ENCODE measurements at regions not wholly inside any gene's neighbourhood (a gene's known extent, or its start where the extent isn't known, plus 50 kb on each side); places are given as distances from the start of the nearest gene placed in this dataset.
A peak's percentile ranks its signal among the peaks of the same experiment; 100 is the strongest.

- Histone ChIP-seq H3K4me3 (ENCODE audit: low read depth, low read length) (no peak overlapping the region), H3K27me3 (ENCODE audit: control insufficient read depth, insufficient read depth, low read length) (no peaks in the 10 kb centered on the region)
- DNase-seq (ENCODE audit: low read depth) = peak; percentile 63
Measured at GRCh38 chr4:175306436-175306835, 388.3 kb downstream of the ADAM29 start.

GRCh38 chr4:175307326-175307725 is 389.2 kb downstream of the ADAM29 start:
- Histone ChIP-seq H3K36me3 (ENCODE audit: control insufficient read depth, insufficient read depth, low read length) (no peaks in the 10 kb centered on the region), H3K4me3 (ENCODE audit: low read depth, low read length) (no peak overlapping the region), H3K27me3 (ENCODE audit: control insufficient read depth, insufficient read depth, low read length) (no peaks in the 10 kb centered on the region)
- no peak for DNase-seq (ENCODE audit: low read depth)
- TF ChIP-seq CTCF (IDR thresholded peaks at IDR 0.05; ENCODE audit: insufficient read depth, low read length, poor library complexity, severe bottlenecking) = no peak

More at GRCh38 chr4:175306436-175306835, 388.3 kb downstream of the ADAM29 start:
- no peak for TF ChIP-seq CTCF (IDR thresholded peaks at IDR 0.05; ENCODE audit: insufficient read depth, low read length, poor library complexity, severe bottlenecking)
- H3K36me3 ChIP-seq (ENCODE audit: control insufficient read depth, insufficient read depth, low read length) = no peaks in the 10 kb centered on the region

- no peak for TF ChIP-seq CTCF (IDR thresholded peaks at IDR 0.05; ENCODE audit: insufficient read depth, low read length, poor library complexity, severe bottlenecking)
Measured at GRCh38 chr4:175308236-175308635, 390.1 kb downstream of the ADAM29 start.

GRCh38 chr4:175309041-175309440 is 390.9 kb downstream of the ADAM29 start:
- DNase-seq (ENCODE audit: low read depth) = no peak
- H3K4me3 ChIP-seq (ENCODE audit: low read depth, low read length) = no peak overlapping the region
- H3K36me3 ChIP-seq (ENCODE audit: control insufficient read depth, insufficient read depth, low read length) = no peaks in the 10 kb centered on the region
- no peak for TF ChIP-seq CTCF (IDR thresholded peaks at IDR 0.05; ENCODE audit: insufficient read depth, low read length, poor library complexity, severe bottlenecking)
- H3K27me3 ChIP-seq (ENCODE audit: control insufficient read depth, insufficient read depth, low read length) = no peaks in the 10 kb centered on the region

More at GRCh38 chr4:175308236-175308635, 390.1 kb downstream of the ADAM29 start:
- DNase-seq (ENCODE audit: low read depth) = peak; percentile 32
- H3K4me3 ChIP-seq (ENCODE audit: low read depth, low read length) = no peak overlapping the region
- H3K36me3 ChIP-seq (ENCODE audit: control insufficient read depth, insufficient read depth, low read length) = no peaks in the 10 kb centered on the region
- H3K27me3 ChIP-seq (ENCODE audit: control insufficient read depth, insufficient read depth, low read length) = no peaks in the 10 kb centered on the region

GRCh38 chr4:175325230-175325629 is 407.1 kb downstream of the ADAM29 start:
- no peaks in the 10 kb centered on the region for H3K36me3 ChIP-seq (ENCODE audit: control insufficient read depth, insufficient read depth, low read length)
- TF ChIP-seq CTCF (IDR thresholded peaks at IDR 0.05; ENCODE audit: insufficient read depth, low read length, poor library complexity, severe bottlenecking) = no peak
- no peaks in the 10 kb centered on the region for H3K27me3 ChIP-seq (ENCODE audit: control insufficient read depth, insufficient read depth, low read length)
- H3K4me3 ChIP-seq (ENCODE audit: low read depth, low read length) = no peak overlapping the region
- DNase-seq (ENCODE audit: low read depth) = no peak

- TF ChIP-seq CTCF (IDR thresholded peaks at IDR 0.05; ENCODE audit: insufficient read depth, low read length, poor library complexity, severe bottlenecking) = no peak
- no peaks in the 10 kb centered on the region for H3K27me3 ChIP-seq (ENCODE audit: control insufficient read depth, insufficient read depth, low read length)
- DNase-seq (ENCODE audit: low read depth) = no peak
- no peak overlapping the region for H3K4me3 ChIP-seq (ENCODE audit: low read depth, low read length)
- H3K36me3 ChIP-seq (ENCODE audit: control insufficient read depth, insufficient read depth, low read length) = no peaks in the 10 kb centered on the region
Measured at GRCh38 chr4:175326796-175327195, 408.6 kb downstream of the ADAM29 start.

Measured in kidney epithelial cell (primary cell).